Activated naive CD8-positive, alpha-beta T cell treated with anti-CD3 and anti-CD28 coated beads, Interleukin-2, amount 50 U/mL, for 24 hours (primary cell): ENCODE measurements at regions not wholly inside any gene's neighbourhood (a gene's known extent, or its start where the extent isn't known, plus 50 kb on each side); places are given as distances from the start of the nearest gene placed in this dataset.
"Not testable (repeated sequence)": the region's sequence is repeated elsewhere in the genome, so short reads cannot be mapped to it uniquely, and the experiment has no call there.

Experiments
- ATAC-seq: fragments of 150-1000 bp; cut with Tn5 transposase; one replicate; pipeline ENCODE4 v1.10.0; 2021
- DNase-seq: peaks from one replicate; pipeline ENCODE4 v3.0.0; 2021
- H3K27ac Mint-ChIP-seq: one replicate; pipeline ENCODE4 v1.8.0; 2021; ENCODE audit warnings: mild to moderate bottlenecking, mixed read lengths
- H3K27me3 Mint-ChIP-seq: one replicate; pipeline ENCODE4 v1.8.0; 2021; ENCODE audit warnings: mixed read lengths
- H3K36me3 Mint-ChIP-seq: one replicate; pipeline ENCODE4 v1.8.0; 2021; ENCODE audit warnings: low read depth, mixed read lengths
- H3K4me1 Mint-ChIP-seq: one replicate; pipeline ENCODE4 v1.8.0; 2021; ENCODE audit warnings: mixed read lengths
- H3K4me3 Mint-ChIP-seq: one replicate; pipeline ENCODE4 v1.8.0; 2021; ENCODE audit warnings: mild to moderate bottlenecking, moderate library complexity, mixed read lengths
- H3K9me3 Mint-ChIP-seq: one replicate; pipeline ENCODE4 v1.8.0; 2021; ENCODE audit warnings: mixed read lengths

- no peak overlapping the region for H3K27ac Mint-ChIP-seq
- no peak overlapping the region for H3K4me3 Mint-ChIP-seq
- H3K27me3 Mint-ChIP-seq = no peaks in the 10 kb centered on the region
- H3K4me1 Mint-ChIP-seq = no peaks in the 10 kb centered on the region
- DNase-seq = no peak
- no peak for ATAC-seq
- H3K9me3 Mint-ChIP-seq = peaks cover 3% of the 10 kb centered on the region
- no peaks in the 10 kb centered on the region for H3K36me3 Mint-ChIP-seq
These were observed 118.6 kb downstream of the NAA11 start for GRCh38 chr4:79207281-79207680.

GRCh38 chr4:79206660-79207059 lies 119.2 kb downstream of the NAA11 start:
- ATAC-seq = no peak
- no peaks in the 10 kb centered on the region for H3K36me3 Mint-ChIP-seq
- no peak overlapping the region for H3K4me3 Mint-ChIP-seq
- H3K9me3 Mint-ChIP-seq = peaks cover 3% of the 10 kb centered on the region
- H3K4me1 Mint-ChIP-seq = no peaks in the 10 kb centered on the region
- H3K27ac Mint-ChIP-seq = no peak overlapping the region
- DNase-seq = no peak
- H3K27me3 Mint-ChIP-seq = no peaks in the 10 kb centered on the region

- Mint-ChIP-seq H3K4me1 (no peaks in the 10 kb centered on the region), H3K27ac (no peak overlapping the region), H3K4me3 (no peak overlapping the region), H3K27me3 (no peaks in the 10 kb centered on the region), H3K9me3 (peaks cover 3% of the 10 kb centered on the region), H3K36me3 (no peaks in the 10 kb centered on the region)
- DNase-seq (no peak), ATAC-seq (no peak)
These were observed 120.7 kb downstream of the NAA11 start for GRCh38 chr4:79205121-79205520.

- peaks cover 2% of the 10 kb centered on the region for H3K9me3 Mint-ChIP-seq
- ATAC-seq = no peak
These were observed 123.9 kb downstream of the NAA11 start for GRCh38 chr4:79201971-79202370.

GRCh38 chr4:79199743-79200142 lies 126.1 kb downstream of the NAA11 start:
- H3K9me3 Mint-ChIP-seq = peaks cover 5% of the 10 kb centered on the region
- DNase-seq = no peak

More at GRCh38 chr4:79201971-79202370, 123.9 kb downstream of the NAA11 start:
- Mint-ChIP-seq H3K27me3 (no peaks in the 10 kb centered on the region), H3K27ac (no peak overlapping the region), H3K36me3 (no peaks in the 10 kb centered on the region), H3K4me3 (no peak overlapping the region), H3K4me1 (no peaks in the 10 kb centered on the region)
- DNase-seq = no peak

GRCh38 chr4:79198951-79199587 lies 126.8 kb downstream of the NAA11 start:
- DNase-seq (no peak), ATAC-seq (no peak)
- no peaks in the 10 kb centered on the region for H3K4me1 Mint-ChIP-seq
- H3K27me3 Mint-ChIP-seq = no peaks in the 10 kb centered on the region
- H3K9me3 Mint-ChIP-seq = peaks cover 5% of the 10 kb centered on the region
- no peak overlapping the region for H3K4me3 Mint-ChIP-seq
- no peak overlapping the region for H3K27ac Mint-ChIP-seq
- no peaks in the 10 kb centered on the region for H3K36me3 Mint-ChIP-seq

More at GRCh38 chr4:79199743-79200142, 126.1 kb downstream of the NAA11 start:
- Mint-ChIP-seq H3K27me3 (no peaks in the 10 kb centered on the region), H3K4me1 (no peaks in the 10 kb centered on the region), H3K36me3 (no peaks in the 10 kb centered on the region), H3K27ac (no peak overlapping the region), H3K4me3 (no peak overlapping the region)
- no peak for ATAC-seq

- Mint-ChIP-seq H3K9me3 (peaks cover 5% of the 10 kb centered on the region), H3K27ac (no peak overlapping the region), H3K4me1 (no peaks in the 10 kb centered on the region), H3K36me3 (no peaks in the 10 kb centered on the region), H3K27me3 (no peaks in the 10 kb centered on the region), H3K4me3 (no peak overlapping the region)
- ATAC-seq (no peak), DNase-seq (no peak)
These were observed 128.4 kb downstream of the NAA11 start for GRCh38 chr4:79197275-79198009.

- not testable (repeated sequence) for H3K27ac Mint-ChIP-seq, H3K4me1 Mint-ChIP-seq, H3K36me3 Mint-ChIP-seq, H3K4me3 Mint-ChIP-seq, H3K27me3 Mint-ChIP-seq, DNase-seq, ATAC-seq
- H3K9me3 Mint-ChIP-seq = peaks cover 22% of the 10 kb centered on the region
These were observed 134.6 kb downstream of the NAA11 start for GRCh38 chr4:79191292-79191691.

GRCh38 chr4:79185526-79186045 lies 140.3 kb downstream of the NAA11 start:
- H3K36me3 Mint-ChIP-seq = no peaks in the 10 kb centered on the region
- H3K4me1 Mint-ChIP-seq = no peaks in the 10 kb centered on the region

GRCh38 chr4:79184476-79184875 lies 141.4 kb downstream of the NAA11 start:
- DNase-seq (no peak), ATAC-seq (no peak)
- H3K4me3 Mint-ChIP-seq = no peak overlapping the region
- H3K36me3 Mint-ChIP-seq = no peaks in the 10 kb centered on the region
- no peaks in the 10 kb centered on the region for H3K27me3 Mint-ChIP-seq
- peaks cover 7% of the 10 kb centered on the region for H3K9me3 Mint-ChIP-seq
- H3K27ac Mint-ChIP-seq = no peak overlapping the region
- no peaks in the 10 kb centered on the region for H3K4me1 Mint-ChIP-seq

More at GRCh38 chr4:79185526-79186045, 140.3 kb downstream of the NAA11 start:
- ATAC-seq = no peak
- Mint-ChIP-seq H3K4me3 (no peak overlapping the region), H3K27me3 (no peaks in the 10 kb centered on the region), H3K27ac (no peak overlapping the region), H3K9me3 (peaks cover 7% of the 10 kb centered on the region)
- DNase-seq = no peak

- no peak overlapping the region for H3K4me3 Mint-ChIP-seq
- peaks cover 4% of the 10 kb centered on the region for H3K9me3 Mint-ChIP-seq
- H3K27me3 Mint-ChIP-seq = no peaks in the 10 kb centered on the region
- no peaks in the 10 kb centered on the region for H3K36me3 Mint-ChIP-seq
- DNase-seq (no peak), ATAC-seq (no peak)
- no peaks in the 10 kb centered on the region for H3K4me1 Mint-ChIP-seq
- no peak overlapping the region for H3K27ac Mint-ChIP-seq
These were observed 143.7 kb downstream of the NAA11 start for GRCh38 chr4:79182209-79182608.

- no peak for DNase-seq
- no peak overlapping the region for H3K27ac Mint-ChIP-seq
- no peak for ATAC-seq
- H3K4me3 Mint-ChIP-seq = no peak overlapping the region
- no peaks in the 10 kb centered on the region for H3K4me1 Mint-ChIP-seq
- H3K9me3 Mint-ChIP-seq = peaks cover 4% of the 10 kb centered on the region
- no peaks in the 10 kb centered on the region for H3K27me3 Mint-ChIP-seq
- no peaks in the 10 kb centered on the region for H3K36me3 Mint-ChIP-seq
These were observed 144.7 kb downstream of the NAA11 start for GRCh38 chr4:79181190-79181589.

- Mint-ChIP-seq H3K36me3 (no peaks in the 10 kb centered on the region), H3K27me3 (no peaks in the 10 kb centered on the region), H3K9me3 (peaks cover 4% of the 10 kb centered on the region), H3K4me3 (no peak overlapping the region), H3K27ac (no peak overlapping the region), H3K4me1 (no peaks in the 10 kb centered on the region)
- ATAC-seq (no peak), DNase-seq (no peak)
These were observed 147.1 kb downstream of the NAA11 start for GRCh38 chr4:79178760-79179159.

- H3K27me3 Mint-ChIP-seq = no peaks in the 10 kb centered on the region
- no peak overlapping the region for H3K4me3 Mint-ChIP-seq
- no peaks in the 10 kb centered on the region for H3K36me3 Mint-ChIP-seq
- H3K9me3 Mint-ChIP-seq = peaks cover 4% of the 10 kb centered on the region
- no peaks in the 10 kb centered on the region for H3K4me1 Mint-ChIP-seq
- ATAC-seq (no peak), DNase-seq (no peak)
- H3K27ac Mint-ChIP-seq = no peak overlapping the region
These were observed 148.5 kb downstream of the NAA11 start for GRCh38 chr4:79177388-79177787.

- peaks cover 4% of the 10 kb centered on the region for H3K9me3 Mint-ChIP-seq
- no peaks in the 10 kb centered on the region for H3K36me3 Mint-ChIP-seq
- DNase-seq (no peak), ATAC-seq (no peak)
- no peak overlapping the region for H3K4me3 Mint-ChIP-seq
- H3K4me1 Mint-ChIP-seq = no peaks in the 10 kb centered on the region
- no peak overlapping the region for H3K27ac Mint-ChIP-seq
- no peaks in the 10 kb centered on the region for H3K27me3 Mint-ChIP-seq
These were observed 149.5 kb downstream of the NAA11 start for GRCh38 chr4:79176351-79176750.
